ENCODE measurements at regions not wholly inside any gene's neighbourhood (a gene's known extent, or its start where the extent isn't known, plus 50 kb on each side); places are given as distances from the start of the nearest gene placed in this dataset.

- TF ChIP-seq CTCF (IDR thresholded peaks at IDR 0.05 in 2 of 3, conservative IDR thresholded peaks at IDR 0.05 in 1 of 3; ENCODE audit: control insufficient read depth in 2 of 3, extremely low read depth in 1 of 3, insufficient read depth in 1 of 3, low read depth in 3 of 3, low read length in 3 of 3) (no peak), POLR2AphosphoS5 (IDR thresholded peaks at IDR 0.05; ENCODE audit: low read length) (no peak), KDM1A (IDR thresholded peaks at IDR 0.05; ENCODE audit: borderline replicate concordance) (no peak), EGR1 (IDR thresholded peaks at IDR 0.05; ENCODE audit: borderline replicate concordance in 1 of 2, low read depth in 2 of 2, low read length in 2 of 2) (no peak), NFYB (IDR thresholded peaks at IDR 0.05; ENCODE audit: insufficient read depth, low read depth, low read length) (no peak), MAX (IDR thresholded peaks at IDR 0.05; ENCODE audit: low read depth, low read length) (no peak), CEBPB (IDR thresholded peaks at IDR 0.05; ENCODE audit: borderline replicate concordance in 1 of 2, low read depth in 2 of 2, low read length in 2 of 2) (no peak), IKZF1 (conservative IDR thresholded peaks at IDR 0.05) (no peak), FOXM1 (IDR thresholded peaks at IDR 0.05; ENCODE audit: low read depth, low read length) (no peak), SIN3A (IDR thresholded peaks at IDR 0.05; ENCODE audit: low read depth, low read length) (no peak), BCL3 (IDR thresholded peaks at IDR 0.05; ENCODE audit: borderline replicate concordance, insufficient read depth, low read depth, low read length, poor library complexity, severe bottlenecking) (no peak), POLR2A (IDR thresholded peaks at IDR 0.05; ENCODE audit: low read depth, low read length) (no peak), CBX3 (IDR thresholded peaks at IDR 0.05; ENCODE audit: borderline replicate concordance, low read depth) (no peak), MEF2B (IDR thresholded peaks at IDR 0.05; ENCODE audit: partially characterized antibody, poor library complexity, severe bottlenecking) (no peak)
Observed at GRCh38 chr3:76652524-76652923, 387.4 kb upstream of the ROBO2 start.
